ENCODE measurements at regions not wholly inside any gene's neighbourhood (a gene's known extent, or its start where the extent isn't known, plus 50 kb on each side); places are given as distances from the start of the nearest gene placed in this dataset.

DNA sequence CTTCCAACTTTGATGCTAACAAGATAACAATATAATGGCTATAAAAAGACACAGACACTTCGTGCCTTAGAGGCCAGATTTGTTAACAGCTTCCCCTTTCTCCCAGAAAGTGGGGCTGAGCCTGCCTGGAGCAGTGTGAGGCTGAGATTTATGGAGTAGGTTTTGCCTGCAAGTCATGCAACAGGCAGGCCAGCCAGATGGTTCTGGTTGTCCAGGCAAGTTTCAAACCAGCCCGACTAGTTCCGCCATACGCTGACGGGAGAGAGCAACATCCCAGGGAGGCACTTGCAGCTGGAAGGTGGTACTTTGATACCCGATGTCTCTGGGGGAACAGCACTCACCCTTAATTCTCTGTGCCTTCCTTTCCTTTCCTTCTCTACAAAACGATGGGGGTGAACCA, 81.3 kb upstream of the NAA20 start:
- Histone ChIP-seq H3K27me3 (ENCODE audit: insufficient read depth in 3 of 3, low read length in 2 of 3) (no peaks in the 10 kb centered on the region), H3K36me3 (ENCODE audit: insufficient read depth in 1 of 2, low read depth in 1 of 2) (peaks cover 0 to 8% of the 10 kb centered on the region in 2 donors), H3K4me3 (peak overlapping the region; percentile 47), H3K4me1 (peaks cover 37% of the 10 kb centered on the region), H3K9me3 (no peaks in the 10 kb centered on the region), H3K27ac (peak overlapping the region; percentile 76)
- 59 to 63% (median 59%) methylated on average over 7 of the region's 7 CpGs for WGBS, 3 donors
- intact Hi-C loops (cut with DNase I): loop anchor here (5.0 kb wide), 2 partner anchors 36 to 56 kb away; no protein-coding TSS in a partner anchor
- ATAC-seq (no peak), DNase-seq (no peak)
- TF ChIP-seq, protein P1, sequence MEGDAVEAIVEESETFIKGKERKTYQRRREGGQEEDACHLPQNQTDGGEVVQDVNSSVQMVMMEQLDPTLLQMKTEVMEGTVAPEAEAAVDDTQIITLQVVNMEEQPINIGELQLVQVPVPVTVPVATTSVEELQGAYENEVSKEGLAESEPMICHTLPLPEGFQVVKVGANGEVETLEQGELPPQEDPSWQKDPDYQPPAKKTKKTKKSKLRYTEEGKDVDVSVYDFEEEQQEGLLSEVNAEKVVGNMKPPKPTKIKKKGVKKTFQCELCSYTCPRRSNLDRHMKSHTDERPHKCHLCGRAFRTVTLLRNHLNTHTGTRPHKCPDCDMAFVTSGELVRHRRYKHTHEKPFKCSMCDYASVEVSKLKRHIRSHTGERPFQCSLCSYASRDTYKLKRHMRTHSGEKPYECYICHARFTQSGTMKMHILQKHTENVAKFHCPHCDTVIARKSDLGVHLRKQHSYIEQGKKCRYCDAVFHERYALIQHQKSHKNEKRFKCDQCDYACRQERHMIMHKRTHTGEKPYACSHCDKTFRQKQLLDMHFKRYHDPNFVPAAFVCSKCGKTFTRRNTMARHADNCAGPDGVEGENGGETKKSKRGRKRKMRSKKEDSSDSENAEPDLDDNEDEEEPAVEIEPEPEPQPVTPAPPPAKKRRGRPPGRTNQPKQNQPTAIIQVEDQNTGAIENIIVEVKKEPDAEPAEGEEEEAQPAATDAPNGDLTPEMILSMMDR (IDR thresholded peaks at IDR 0.05): no peak

DNA sequence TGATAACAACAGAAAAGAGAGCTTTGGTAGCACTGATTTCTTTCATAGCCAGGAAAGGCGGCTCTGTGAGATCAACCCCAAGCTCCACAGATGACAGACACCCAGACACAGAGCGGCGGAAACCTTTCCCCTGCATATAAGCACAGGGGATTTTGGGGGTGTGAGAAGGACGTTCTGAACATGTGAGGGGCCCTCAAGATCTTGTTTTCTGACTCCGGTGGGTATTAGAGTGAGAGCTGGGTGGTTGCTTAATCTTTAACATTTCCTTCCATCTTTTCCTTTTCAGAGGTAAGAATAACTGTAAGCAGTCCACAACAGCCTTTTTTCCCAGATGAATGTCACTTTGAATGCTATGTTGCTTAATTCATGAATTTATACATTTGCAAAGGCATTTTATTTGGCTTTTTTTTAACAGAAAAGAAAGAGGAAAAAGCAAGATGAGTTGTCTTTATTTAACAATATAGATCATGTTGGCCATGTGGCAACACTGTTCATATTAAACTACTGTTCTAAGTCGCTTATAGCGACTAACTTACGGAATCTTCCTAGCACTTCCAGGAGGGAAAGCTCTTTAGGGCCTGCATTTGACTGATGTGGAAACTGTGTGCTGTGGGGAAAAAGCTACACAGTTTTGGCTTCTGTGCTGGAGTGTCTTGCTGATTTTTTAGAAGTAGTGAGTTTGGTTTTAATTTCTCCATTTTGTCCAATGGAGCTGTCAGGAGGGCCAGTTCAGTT, 80.5 kb upstream of the NAA20 start:
- WGBS, 3 donors: 82 to 90% (median 83%) methylated on average over 8 of the region's 8 CpGs
- H3K27ac ChIP-seq: peak overlapping the region; percentile 76
- no peaks in the 10 kb centered on the region for H3K27me3 ChIP-seq (ENCODE audit: insufficient read depth in 3 of 3, low read length in 2 of 3)
- TF ChIP-seq, protein P1 (IDR thresholded peaks at IDR 0.05): no peak
- no peak for ATAC-seq
- no peaks in the 10 kb centered on the region for H3K9me3 ChIP-seq
- intact Hi-C loops (cut with DNase I): loop anchor here (5.0 kb wide), 2 partner anchors 36 to 56 kb away; no protein-coding TSS in a partner anchor
- H3K36me3 ChIP-seq (ENCODE audit: insufficient read depth in 1 of 2, low read depth in 1 of 2): peaks cover 0 to 13% of the 10 kb centered on the region in 2 donors
- DNase-seq: no peak
- H3K4me1 ChIP-seq: peaks cover 42% of the 10 kb centered on the region
- peak overlapping the region; percentile 47 for H3K4me3 ChIP-seq

DNA sequence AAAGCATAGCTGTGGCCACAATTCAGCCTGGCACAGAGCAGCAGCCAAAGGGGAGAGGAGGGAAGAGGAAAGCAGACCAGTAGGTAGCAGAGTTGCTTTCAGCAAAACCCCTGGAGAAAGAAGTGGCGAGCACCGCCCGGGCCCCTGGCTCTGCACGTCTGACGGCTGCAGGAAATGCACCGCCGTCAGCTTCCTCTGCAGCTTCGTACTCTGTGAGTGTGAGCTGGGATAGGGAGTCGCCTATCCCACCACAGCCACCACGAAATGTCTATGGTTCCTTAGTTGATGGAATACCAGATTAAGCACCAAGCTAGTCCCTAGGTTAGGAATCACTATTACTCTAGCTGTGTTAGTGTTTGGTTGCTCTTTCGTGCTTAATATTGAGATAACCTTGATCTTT, 79.9 kb upstream of the NAA20 start:
- H3K36me3 ChIP-seq (ENCODE audit: insufficient read depth in 1 of 2, low read depth in 1 of 2): peaks cover 0 to 13% of the 10 kb centered on the region in 2 donors
- intact Hi-C loops (cut with DNase I): loop anchor here (5.0 kb wide), 2 partner anchors 35 to 55 kb away; no protein-coding TSS in a partner anchor
- TF ChIP-seq, protein P1 (IDR thresholded peaks at IDR 0.05): no peak
- peaks cover 40% of the 10 kb centered on the region for H3K4me1 ChIP-seq
- H3K9me3 ChIP-seq: no peaks in the 10 kb centered on the region
- H3K27me3 ChIP-seq (ENCODE audit: insufficient read depth in 3 of 3, low read length in 2 of 3): no peaks in the 10 kb centered on the region
- H3K4me3 ChIP-seq: peak overlapping the region; percentile 47
- peak in 1 of 2 donors; percentile 61 for DNase-seq
- WGBS, 3 donors: 70 to 79% (median 72%) methylated on average over 11 of the region's 11 CpGs
- ATAC-seq: no peak
- H3K27ac ChIP-seq: peak overlapping the region; percentile 43

DNA sequence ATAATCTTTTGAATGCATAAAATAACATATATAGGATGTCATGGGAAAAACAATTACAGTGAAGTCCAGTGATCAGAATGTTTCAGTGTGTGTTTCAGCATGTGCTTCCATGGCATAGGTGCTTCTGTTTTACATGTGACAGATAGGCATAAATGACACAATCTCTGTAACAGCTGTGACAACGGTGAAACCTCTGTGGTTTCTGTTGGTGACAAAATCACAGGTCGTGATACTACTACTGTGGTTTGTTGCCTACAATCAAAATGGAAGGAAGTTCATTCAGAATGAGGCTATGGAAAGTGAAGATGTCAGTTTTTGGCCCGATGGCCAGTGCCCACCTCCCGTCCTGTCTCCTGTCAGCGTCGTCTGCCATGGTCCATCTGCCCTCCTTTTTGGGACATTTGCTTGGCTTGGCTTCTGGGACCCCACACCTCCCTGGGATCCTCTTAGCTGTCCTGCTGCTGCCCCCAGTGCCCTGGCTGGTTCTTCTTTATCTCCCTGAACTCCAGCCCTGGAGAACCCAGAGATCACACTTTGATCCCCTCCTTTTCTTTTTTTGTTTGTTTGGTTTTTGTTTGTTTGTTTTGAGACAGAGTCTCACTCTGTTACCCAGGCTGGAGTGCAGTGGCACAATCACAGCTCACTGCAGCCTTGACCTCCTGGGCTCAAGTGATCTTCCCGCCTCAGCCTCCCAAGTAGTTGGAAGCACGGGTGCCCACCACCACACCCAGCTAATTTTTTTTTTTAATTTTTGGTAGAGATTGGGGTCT, 79.3 kb upstream of the NAA20 start:
- peak overlapping the region; percentile 47 for H3K4me3 ChIP-seq
- H3K4me1 ChIP-seq: peaks cover 44% of the 10 kb centered on the region
- H3K27ac ChIP-seq: peak overlapping the region; percentile 43
- no peak for ATAC-seq
- H3K9me3 ChIP-seq: no peaks in the 10 kb centered on the region
- no peak for DNase-seq
- TF ChIP-seq, protein P1 (IDR thresholded peaks at IDR 0.05): no peak
- intact Hi-C loops (cut with DNase I): loop anchor here (5.0 kb wide), 2 partner anchors 34 to 54 kb away; no protein-coding TSS in a partner anchor
- 71 to 79% (median 78%) methylated on average over 8 of the region's 8 CpGs for WGBS, 3 donors
- H3K36me3 ChIP-seq (ENCODE audit: insufficient read depth in 1 of 2, low read depth in 1 of 2): peaks cover 0 to 13% of the 10 kb centered on the region in 2 donors
- no peaks in the 10 kb centered on the region for H3K27me3 ChIP-seq (ENCODE audit: insufficient read depth in 3 of 3, low read length in 2 of 3)

Measured in psoas muscle (tissue), 7 donors.